Upper lobe of right lung (tissue), 1 donor: ENCODE measurements at regions not wholly inside any gene's neighbourhood (a gene's known extent, or its start where the extent isn't known, plus 50 kb on each side); places are given as distances from the start of the nearest gene placed in this dataset.

Source experiments
- ATAC-seq: fragments of 200-7000 bp; cut with Tn5 transposase; one replicate; pipeline ENCODE4 v1.9.1; 2020; ENCODE audit warnings: mild to moderate bottlenecking, moderate library complexity
- DNase-seq: peaks from one replicate; pipeline ENCODE4 v3.0.0-alpha.2; 2020
- H3K27ac ChIP-seq: fragments of 200-600 bp; one replicate; pipeline ENCODE4 v1.8.0; 2022
- H3K27me3 ChIP-seq: fragments of 200-600 bp; one replicate; pipeline ENCODE4 v1.8.0; 2022; ENCODE audit warnings: mild to moderate bottlenecking
- H3K36me3 ChIP-seq: fragments of 200-600 bp; one replicate; pipeline ENCODE4 v1.8.0; 2022
- H3K4me1 ChIP-seq: fragments of 200-600 bp; one replicate; pipeline ENCODE4 v1.8.0; 2022
- H3K4me3 ChIP-seq: fragments of 200-600 bp; one replicate; pipeline ENCODE4 v1.8.0; 2022; ENCODE audit warnings: mild to moderate bottlenecking
- H3K9me3 ChIP-seq: fragments of 200-600 bp; one replicate; pipeline ENCODE4 v1.8.0; 2022
- intact Hi-C: fragments of 100-400 bp; cut with DNase I; formaldehyde crosslinking; loops from one replicate; pipeline ENCODE4 v1.11.0; 2022
- TF ChIP-seq, protein P1 (sequence below): fragments of 200-600 bp; IDR thresholded peaks from one replicate; pipeline ENCODE4 v1.8.0; 2022; ENCODE audit warnings: antibody characterized with exemption
- donor health status: DM: no; HTN: yes; CAD: no; lungs with severe emphysema.

DNA sequence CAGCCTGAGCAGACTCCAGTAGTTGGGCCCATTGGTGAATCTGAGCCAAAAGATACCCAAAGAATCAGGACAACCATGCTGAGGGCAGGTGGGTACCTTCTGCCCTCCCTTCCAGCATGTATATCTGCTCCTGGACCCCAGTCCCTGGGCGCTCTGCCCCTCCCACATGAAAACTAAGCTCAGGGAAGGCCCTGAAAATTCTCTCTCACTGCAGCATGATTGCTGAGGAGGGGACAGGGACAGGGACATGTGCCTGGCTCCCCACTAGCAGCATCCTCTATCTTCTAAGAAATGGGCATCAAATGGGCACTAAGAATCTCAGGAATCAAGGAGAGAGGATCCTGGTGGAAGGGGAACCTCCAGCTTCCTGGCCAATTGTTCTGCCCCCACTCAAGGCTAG is 446.0 kb downstream of the MATN1 start:
- no peak overlapping the region for H3K4me3 ChIP-seq
- no peak overlapping the region for H3K27ac ChIP-seq
- H3K36me3 ChIP-seq = no peaks in the 10 kb centered on the region
- intact Hi-C loops = no loop called here
- no peak for DNase-seq
- no peaks in the 10 kb centered on the region for H3K27me3 ChIP-seq
- ATAC-seq = no peak
- H3K9me3 ChIP-seq = no peaks in the 10 kb centered on the region
- TF ChIP-seq, protein P1, sequence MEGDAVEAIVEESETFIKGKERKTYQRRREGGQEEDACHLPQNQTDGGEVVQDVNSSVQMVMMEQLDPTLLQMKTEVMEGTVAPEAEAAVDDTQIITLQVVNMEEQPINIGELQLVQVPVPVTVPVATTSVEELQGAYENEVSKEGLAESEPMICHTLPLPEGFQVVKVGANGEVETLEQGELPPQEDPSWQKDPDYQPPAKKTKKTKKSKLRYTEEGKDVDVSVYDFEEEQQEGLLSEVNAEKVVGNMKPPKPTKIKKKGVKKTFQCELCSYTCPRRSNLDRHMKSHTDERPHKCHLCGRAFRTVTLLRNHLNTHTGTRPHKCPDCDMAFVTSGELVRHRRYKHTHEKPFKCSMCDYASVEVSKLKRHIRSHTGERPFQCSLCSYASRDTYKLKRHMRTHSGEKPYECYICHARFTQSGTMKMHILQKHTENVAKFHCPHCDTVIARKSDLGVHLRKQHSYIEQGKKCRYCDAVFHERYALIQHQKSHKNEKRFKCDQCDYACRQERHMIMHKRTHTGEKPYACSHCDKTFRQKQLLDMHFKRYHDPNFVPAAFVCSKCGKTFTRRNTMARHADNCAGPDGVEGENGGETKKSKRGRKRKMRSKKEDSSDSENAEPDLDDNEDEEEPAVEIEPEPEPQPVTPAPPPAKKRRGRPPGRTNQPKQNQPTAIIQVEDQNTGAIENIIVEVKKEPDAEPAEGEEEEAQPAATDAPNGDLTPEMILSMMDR = no peak
- H3K4me1 ChIP-seq = no peaks in the 10 kb centered on the region

DNA sequence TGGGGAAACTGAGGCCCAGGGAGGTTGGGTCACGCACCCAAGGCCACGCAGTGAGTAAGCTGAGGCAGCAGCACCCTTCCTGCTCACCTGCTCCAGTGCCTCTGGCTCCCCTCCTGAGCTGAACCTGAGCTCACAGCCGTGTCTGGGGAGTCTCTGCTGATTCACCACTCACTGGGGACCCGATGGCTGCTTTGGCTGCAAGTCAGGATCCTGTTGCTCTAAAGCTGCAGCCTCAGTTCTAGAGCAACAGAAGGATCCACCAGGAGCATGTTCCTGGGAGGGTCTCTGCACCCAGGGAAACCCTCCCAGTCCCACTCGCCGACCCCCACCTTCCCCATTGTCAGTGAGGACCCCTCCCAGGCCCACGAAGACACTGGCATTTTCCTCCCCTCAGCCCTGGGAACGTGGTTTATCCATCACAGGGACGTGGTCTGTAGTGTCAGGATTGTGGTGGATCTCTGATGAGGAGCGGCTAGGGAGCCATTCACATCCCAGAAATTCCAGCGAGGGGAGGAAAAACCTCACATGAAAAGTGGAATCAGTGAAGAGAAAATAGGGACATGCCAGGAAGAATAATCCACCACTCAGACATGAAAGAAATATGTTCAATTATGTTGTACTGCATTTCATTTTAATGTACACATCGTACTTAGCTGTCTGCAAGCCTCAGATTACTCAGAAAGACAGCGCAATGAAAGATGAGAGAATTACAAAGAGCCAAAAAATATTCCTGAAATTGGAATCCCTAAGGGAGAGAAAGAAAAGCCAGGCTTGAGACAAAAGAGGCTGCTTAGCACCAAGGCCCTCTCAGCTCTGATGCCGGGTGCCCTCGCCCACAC is 447.2 kb downstream of the MATN1 start:
- no peak overlapping the region for H3K27ac ChIP-seq
- H3K27me3 ChIP-seq = no peaks in the 10 kb centered on the region
- H3K4me1 ChIP-seq = no peaks in the 10 kb centered on the region
- no peak for ATAC-seq
- DNase-seq = no peak
- H3K9me3 ChIP-seq = no peaks in the 10 kb centered on the region
- TF ChIP-seq, protein P1 = no peak
- no peaks in the 10 kb centered on the region for H3K36me3 ChIP-seq
- H3K4me3 ChIP-seq = no peak overlapping the region
- intact Hi-C loops = no loop called here

DNA sequence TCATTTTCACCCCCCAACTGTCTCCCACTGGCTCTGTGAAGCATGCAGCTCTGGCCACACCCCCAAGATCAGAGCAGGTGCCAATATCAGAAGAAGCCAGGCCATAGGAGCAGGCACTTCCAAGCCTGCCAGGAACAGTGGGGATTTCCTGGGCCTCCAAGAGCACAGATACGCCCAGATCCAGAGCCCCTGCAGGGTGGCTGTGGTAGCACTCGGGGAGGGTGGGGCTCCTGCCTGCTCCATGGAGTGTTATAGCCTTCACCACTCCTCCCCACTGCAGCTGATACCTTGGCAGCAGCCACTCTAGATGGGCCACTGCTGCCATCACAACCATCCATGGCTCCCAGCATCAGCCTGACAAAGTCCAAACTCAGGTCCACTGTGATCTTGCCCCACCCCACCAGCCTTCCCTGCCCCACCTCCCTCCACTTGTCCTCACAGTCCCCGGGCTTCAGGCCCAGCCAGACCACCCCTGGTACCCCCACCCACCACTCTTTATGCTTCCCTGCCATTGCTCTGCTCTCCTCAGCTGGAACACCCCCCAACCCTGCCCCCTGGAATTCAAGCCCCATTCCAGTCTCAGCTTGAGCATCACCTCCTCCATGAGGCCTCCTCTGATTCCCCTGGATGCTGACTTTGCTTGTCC is 448.3 kb downstream of the MATN1 start:
- TF ChIP-seq, protein P1 = no peak
- H3K27me3 ChIP-seq = no peaks in the 10 kb centered on the region
- intact Hi-C loops = no loop called here
- ATAC-seq (no peak), DNase-seq (no peak)
- H3K36me3 ChIP-seq = no peaks in the 10 kb centered on the region
- H3K27ac ChIP-seq = no peak overlapping the region
- H3K4me1 ChIP-seq = no peaks in the 10 kb centered on the region
- H3K4me3 ChIP-seq = no peak overlapping the region
- H3K9me3 ChIP-seq = no peaks in the 10 kb centered on the region

DNA sequence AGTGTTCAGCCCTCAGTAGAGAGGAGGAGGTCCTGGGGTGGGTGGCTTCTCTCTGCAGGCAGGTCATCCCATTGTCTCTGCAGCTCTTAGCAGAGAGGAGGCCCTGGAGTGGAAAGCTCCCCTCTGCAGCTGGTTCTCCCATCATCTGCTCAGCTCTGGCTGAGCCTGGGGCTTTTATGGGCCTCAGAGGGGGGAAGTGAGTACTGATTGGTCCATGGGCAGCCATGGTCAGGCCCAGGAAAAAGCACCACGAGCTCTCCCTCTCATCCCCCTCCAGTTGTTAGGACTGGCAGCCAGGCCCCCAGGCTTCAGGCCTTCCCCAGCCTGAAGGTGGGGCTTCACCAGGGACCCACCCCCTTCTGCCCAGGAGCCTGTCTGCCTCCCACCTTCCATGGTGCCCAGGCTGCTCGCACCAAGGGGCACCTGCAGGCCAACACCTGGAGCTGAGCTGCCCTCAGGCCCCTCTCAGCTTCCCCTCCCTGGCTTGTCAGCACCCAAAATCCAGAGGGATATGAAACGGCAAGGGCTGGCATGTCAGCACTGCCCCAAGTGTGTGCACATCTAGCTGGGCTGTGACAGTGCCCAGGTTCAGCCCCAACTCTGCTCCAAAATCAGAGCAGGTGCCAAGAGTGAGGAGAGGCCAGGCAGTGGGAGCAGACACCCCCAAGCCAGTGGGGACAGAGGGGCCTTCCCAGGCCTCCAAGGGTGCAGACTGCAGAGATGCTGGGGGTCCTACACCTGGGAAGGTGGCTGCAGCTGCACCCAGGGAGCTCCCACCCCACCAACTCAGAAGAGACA is 449.0 kb downstream of the MATN1 start:
- H3K4me1 ChIP-seq = no peaks in the 10 kb centered on the region
- intact Hi-C loops = no loop called here
- no peak overlapping the region for H3K27ac ChIP-seq
- ATAC-seq (no peak), DNase-seq (no peak)
- no peaks in the 10 kb centered on the region for H3K9me3 ChIP-seq
- no peaks in the 10 kb centered on the region for H3K27me3 ChIP-seq
- no peak overlapping the region for H3K4me3 ChIP-seq
- H3K36me3 ChIP-seq = no peaks in the 10 kb centered on the region
- TF ChIP-seq, protein P1 = no peak

DNA sequence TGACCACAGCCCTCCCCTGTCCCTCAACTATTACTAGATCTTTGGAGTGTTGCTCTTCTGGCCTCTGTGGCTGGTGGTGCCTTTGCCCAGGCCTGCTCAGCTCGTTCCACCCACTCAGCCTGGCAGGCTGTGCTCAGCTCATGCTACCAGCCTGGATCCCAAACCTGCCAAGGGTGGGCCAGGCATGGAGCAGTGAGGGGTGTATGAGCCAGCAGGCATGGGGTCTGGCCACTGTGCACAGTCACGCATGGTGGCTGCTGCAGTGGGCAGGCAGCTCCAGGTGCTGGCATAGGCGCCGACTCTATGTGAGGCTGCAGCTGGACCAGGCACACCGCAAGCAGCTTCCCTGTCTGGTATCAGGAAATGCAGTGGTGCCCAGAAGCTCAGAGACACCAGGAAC is 449.9 kb downstream of the MATN1 start:
- Histone ChIP-seq H3K9me3 (no peaks in the 10 kb centered on the region), H3K4me1 (no peaks in the 10 kb centered on the region), H3K36me3 (no peaks in the 10 kb centered on the region), H3K27ac (no peak overlapping the region), H3K4me3 (no peak overlapping the region), H3K27me3 (no peaks in the 10 kb centered on the region)
- ATAC-seq (no peak), DNase-seq (no peak)
- TF ChIP-seq, protein P1 = no peak
- intact Hi-C loops = no loop called here
